WERI-Rb-1 (cell line): ENCODE measurements at regions not wholly inside any gene's neighbourhood (a gene's known extent, or its start where the extent isn't known, plus 50 kb on each side); places are given as distances from the start of the nearest gene placed in this dataset.

Experiments
- DNase-seq: peaks from one replicate; pipeline ENCODE4 v3.0.0-alpha.2; 2020
- H3K27ac ChIP-seq: fragments of 250-450 bp; sonication (Bioruptor Pico); 2 replicates; pipeline ENCODE4 v1.5.1; 2020; ENCODE audit warnings: mild to moderate bottlenecking, moderate library complexity
- H3K27me3 ChIP-seq: fragments of 250-450 bp; sonication (Bioruptor Pico); 2 replicates; pipeline ENCODE4 v1.5.1; 2021; ENCODE audit warnings: mild to moderate bottlenecking, low read depth, moderate library complexity; ENCODE audit not compliant: insufficient read depth, severe bottlenecking
- H3K36me3 ChIP-seq: fragments of 250-450 bp; sonication (Bioruptor Pico); 2 replicates; pipeline ENCODE4 v1.5.1; 2020; ENCODE audit warnings: mild to moderate bottlenecking, moderate library complexity
- H3K4me3 ChIP-seq: 2 replicates; pipeline ENCODE4 v1.5.1; 2011; ENCODE audit warnings: low read depth, mild to moderate bottlenecking, control low read depth, low read length
- H3K9me3 ChIP-seq: fragments of 250-450 bp; sonication (Bioruptor Pico); 2 replicates; pipeline ENCODE4 v1.5.1; 2021; ENCODE audit warnings: mild to moderate bottlenecking, moderate library complexity; ENCODE audit not compliant: severe bottlenecking
- CTCF ChIP-seq: IDR thresholded peaks from 2 replicates; pipeline ENCODE4 v1.5.1; 2011; ENCODE audit warnings: low read depth, mild to moderate bottlenecking, control low read depth, inconsistent platforms, low read length

GRCh38 chr2:238502088-238502810 is 75.5 kb downstream of the ASB1 start:
- H3K9me3 ChIP-seq = no peaks in the 10 kb centered on the region
- TF ChIP-seq CTCF = no peak
- peaks cover 25% of the 10 kb centered on the region for H3K27me3 ChIP-seq
- no peaks in the 10 kb centered on the region for H3K36me3 ChIP-seq
- H3K27ac ChIP-seq = no peak overlapping the region
- DNase-seq = no peak
- H3K4me3 ChIP-seq = no peak overlapping the region

- Histone ChIP-seq H3K4me3 (no peak overlapping the region), H3K36me3 (no peaks in the 10 kb centered on the region), H3K9me3 (no peaks in the 10 kb centered on the region), H3K27me3 (peaks cover 33% of the 10 kb centered on the region), H3K27ac (no peak overlapping the region)
- no peak for TF ChIP-seq CTCF
- DNase-seq = no peak
Measured at GRCh38 chr2:238502956-238503791, 76.4 kb downstream of the ASB1 start.

GRCh38 chr2:238504181-238504931 is 77.6 kb downstream of the ASB1 start:
- Histone ChIP-seq H3K4me3 (no peak overlapping the region), H3K36me3 (no peaks in the 10 kb centered on the region), H3K27ac (no peak overlapping the region), H3K27me3 (peaks cover 42% of the 10 kb centered on the region), H3K9me3 (no peaks in the 10 kb centered on the region)
- no peak for DNase-seq
- no peak for TF ChIP-seq CTCF

- peaks cover 50% of the 10 kb centered on the region for H3K27me3 ChIP-seq
- no peak overlapping the region for H3K27ac ChIP-seq
- H3K4me3 ChIP-seq = no peak overlapping the region
- H3K36me3 ChIP-seq = no peaks in the 10 kb centered on the region
- TF ChIP-seq CTCF = no peak
- DNase-seq = no peak
- no peaks in the 10 kb centered on the region for H3K9me3 ChIP-seq
Measured at GRCh38 chr2:238505119-238505891, 78.6 kb downstream of the ASB1 start.

- H3K27me3 ChIP-seq = peaks cover 55% of the 10 kb centered on the region
- H3K4me3 ChIP-seq = no peak overlapping the region
- DNase-seq = no peak
- H3K9me3 ChIP-seq = no peaks in the 10 kb centered on the region
- H3K36me3 ChIP-seq = no peaks in the 10 kb centered on the region
- no peak overlapping the region for H3K27ac ChIP-seq
- no peak for TF ChIP-seq CTCF
Measured at GRCh38 chr2:238505892-238506280, 79.2 kb downstream of the ASB1 start.
